ENCODE measurements at regions not wholly inside any gene's neighbourhood (a gene's known extent, or its start where the extent isn't known, plus 50 kb on each side); places are given as distances from the start of the nearest gene placed in this dataset.

GRCh38 chr17:68784431-68784830 lies 170.8 kb downstream of the ABCA8 start:
- Histone ChIP-seq H3K36me3 (no peaks in the 10 kb centered on the region), H3K9me3 (no peaks in the 10 kb centered on the region), H3K4me1 (no peaks in the 10 kb centered on the region), H3K27me3 (no peaks in the 10 kb centered on the region), H3K4me3 (ENCODE audit: low read depth, low read length) (no peak overlapping the region)
- no peak for DNase-seq
- TF ChIP-seq, protein P1, sequence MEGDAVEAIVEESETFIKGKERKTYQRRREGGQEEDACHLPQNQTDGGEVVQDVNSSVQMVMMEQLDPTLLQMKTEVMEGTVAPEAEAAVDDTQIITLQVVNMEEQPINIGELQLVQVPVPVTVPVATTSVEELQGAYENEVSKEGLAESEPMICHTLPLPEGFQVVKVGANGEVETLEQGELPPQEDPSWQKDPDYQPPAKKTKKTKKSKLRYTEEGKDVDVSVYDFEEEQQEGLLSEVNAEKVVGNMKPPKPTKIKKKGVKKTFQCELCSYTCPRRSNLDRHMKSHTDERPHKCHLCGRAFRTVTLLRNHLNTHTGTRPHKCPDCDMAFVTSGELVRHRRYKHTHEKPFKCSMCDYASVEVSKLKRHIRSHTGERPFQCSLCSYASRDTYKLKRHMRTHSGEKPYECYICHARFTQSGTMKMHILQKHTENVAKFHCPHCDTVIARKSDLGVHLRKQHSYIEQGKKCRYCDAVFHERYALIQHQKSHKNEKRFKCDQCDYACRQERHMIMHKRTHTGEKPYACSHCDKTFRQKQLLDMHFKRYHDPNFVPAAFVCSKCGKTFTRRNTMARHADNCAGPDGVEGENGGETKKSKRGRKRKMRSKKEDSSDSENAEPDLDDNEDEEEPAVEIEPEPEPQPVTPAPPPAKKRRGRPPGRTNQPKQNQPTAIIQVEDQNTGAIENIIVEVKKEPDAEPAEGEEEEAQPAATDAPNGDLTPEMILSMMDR (IDR thresholded peaks at IDR 0.05; ENCODE audit: low read depth, low read length) = no peak

DNA sequence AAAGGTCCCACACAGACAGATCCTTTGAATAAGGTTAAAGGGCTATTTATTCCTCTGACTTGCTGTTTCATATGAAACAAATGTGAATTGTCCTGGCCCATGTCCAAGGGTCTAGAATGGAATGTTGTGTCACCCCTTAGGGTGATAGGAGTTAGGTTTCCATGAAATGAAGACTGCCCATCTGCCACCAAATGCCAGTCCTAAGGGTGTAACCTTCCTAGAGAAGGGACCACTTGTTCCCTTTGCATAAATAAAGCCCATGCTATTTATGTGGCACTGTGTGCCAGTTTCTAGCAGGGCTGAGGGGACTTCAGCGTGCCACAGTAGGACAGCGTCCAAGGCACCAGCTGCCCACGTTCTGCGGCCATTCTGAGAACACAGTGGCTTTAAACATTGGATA lies 171.3 kb downstream of the ABCA8 start:
- no peaks in the 10 kb centered on the region for H3K36me3 ChIP-seq
- no peak overlapping the region for H3K4me3 ChIP-seq (ENCODE audit: low read depth, low read length)
- H3K4me1 ChIP-seq = no peaks in the 10 kb centered on the region
- H3K9me3 ChIP-seq = no peaks in the 10 kb centered on the region
- H3K27me3 ChIP-seq = no peaks in the 10 kb centered on the region
- TF ChIP-seq, protein P1 (IDR thresholded peaks at IDR 0.05; ENCODE audit: low read depth, low read length) = no peak
- no peak for DNase-seq

- H3K27me3 ChIP-seq = no peaks in the 10 kb centered on the region
- TF ChIP-seq, protein P1 (IDR thresholded peaks at IDR 0.05; ENCODE audit: low read depth, low read length) = no peak
- no peak for DNase-seq
- H3K36me3 ChIP-seq = no peaks in the 10 kb centered on the region
- H3K9me3 ChIP-seq = no peaks in the 10 kb centered on the region
- H3K4me1 ChIP-seq = no peaks in the 10 kb centered on the region
- H3K4me3 ChIP-seq (ENCODE audit: low read depth, low read length) = no peak overlapping the region
Measured at GRCh38 chr17:68782789-68783188, 172.4 kb downstream of the ABCA8 start.

GRCh38 chr17:68780596-68780995 lies 174.6 kb downstream of the ABCA8 start:
- Histone ChIP-seq H3K27me3 (no peaks in the 10 kb centered on the region), H3K9me3 (no peaks in the 10 kb centered on the region), H3K4me3 (ENCODE audit: low read depth, low read length) (no peak overlapping the region), H3K4me1 (no peaks in the 10 kb centered on the region), H3K36me3 (no peaks in the 10 kb centered on the region)
- TF ChIP-seq, protein P1 (IDR thresholded peaks at IDR 0.05; ENCODE audit: low read depth, low read length) = no peak
- DNase-seq = no peak

- Histone ChIP-seq H3K27me3 (no peaks in the 10 kb centered on the region), H3K4me1 (no peaks in the 10 kb centered on the region; the same call in 1 of the 2 replicates), H3K36me3 (no peaks in the 10 kb centered on the region), H3K9me3 (no peaks in the 10 kb centered on the region), H3K4me3 (ENCODE audit: low read depth, low read length) (no peak overlapping the region)
- TF ChIP-seq, protein P1 (IDR thresholded peaks at IDR 0.05; ENCODE audit: low read depth, low read length) = no peak
- no peak for DNase-seq
Measured at GRCh38 chr17:68778726-68779125, 176.5 kb downstream of the ABCA8 start.

DNA sequence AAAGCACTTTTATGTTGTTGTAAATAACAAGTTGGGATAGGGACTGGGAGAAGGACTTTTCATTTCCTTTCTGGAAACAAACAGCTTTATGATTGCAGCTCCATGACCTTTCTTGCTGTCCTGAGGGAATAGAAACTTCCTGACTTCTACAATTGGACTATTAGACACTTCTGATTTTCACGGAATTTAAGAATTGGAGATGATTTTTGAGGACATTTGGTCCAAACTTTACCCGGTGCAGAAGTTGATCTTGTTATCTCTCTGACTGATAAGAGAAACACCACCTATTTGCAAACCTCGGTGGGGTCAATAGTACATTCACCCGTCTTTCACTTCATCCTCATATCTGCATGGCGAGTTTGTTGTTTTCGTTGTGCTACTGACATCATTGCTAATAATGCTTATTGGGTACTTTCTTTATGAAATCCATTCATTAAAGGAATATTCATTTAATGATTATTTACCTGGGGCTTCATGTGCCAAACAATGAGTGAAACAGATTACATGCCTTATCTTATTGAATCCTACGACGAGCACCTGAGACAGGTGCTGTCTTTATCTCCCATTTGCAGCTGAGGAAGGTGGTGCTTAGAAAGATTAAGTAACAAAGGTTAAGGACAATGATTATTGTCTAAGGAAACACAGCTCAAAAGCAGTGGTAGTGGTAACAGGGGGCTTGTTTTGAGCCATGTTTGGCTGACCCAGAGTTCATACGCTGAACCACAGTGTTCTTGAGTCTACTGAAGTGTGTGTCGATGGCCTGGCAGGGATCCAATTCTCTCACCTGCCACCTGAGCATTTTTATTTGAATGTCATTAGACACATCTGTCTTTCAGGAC lies 176.9 kb upstream of the FAM20A start:
- no peak overlapping the region for H3K4me3 ChIP-seq (ENCODE audit: low read depth, low read length)
- DNase-seq = no peak

More for the DNA sequence above, 176.9 kb upstream of the FAM20A start:
- TF ChIP-seq, protein P1 (IDR thresholded peaks at IDR 0.05; ENCODE audit: low read depth, low read length) = no peak
- no peaks in the 10 kb centered on the region for H3K27me3 ChIP-seq
- H3K9me3 ChIP-seq = no peaks in the 10 kb centered on the region
- no peaks in the 10 kb centered on the region; the same call in 1 of the 2 replicates for H3K4me1 ChIP-seq
- H3K36me3 ChIP-seq = no peaks in the 10 kb centered on the region
